ENCODE measurements at regions not wholly inside any gene's neighbourhood (a gene's known extent, or its start where the extent isn't known, plus 50 kb on each side); places are given as distances from the start of the nearest gene placed in this dataset.

- Mint-ChIP-seq H3K27me3 (ENCODE audit: low read depth) (peaks cover 9% of the 10 kb centered on the region), H3K4me3 (ENCODE audit: unreplicated experiment) (no peak overlapping the region), H3K36me3 (ENCODE audit: low read depth) (no peaks in the 10 kb centered on the region), H3K27ac (ENCODE audit: unreplicated experiment) (no peak overlapping the region), H3K4me1 (ENCODE audit: low read depth) (no peaks in the 10 kb centered on the region), H3K9me3 (ENCODE audit: low read depth) (peaks cover 3% of the 10 kb centered on the region)
- no peak for DNase-seq (ENCODE audit: low spot score)
- TF ChIP-seq CTCF (IDR thresholded peaks at IDR 0.05): no peak
Observed at GRCh38 chr1:213719462-213719861, 268.3 kb upstream of the PROX1 start.

GRCh38 chr1:213720032-213720431 is 267.7 kb upstream of the PROX1 start:
- Mint-ChIP-seq H3K9me3 (ENCODE audit: low read depth) (peaks cover 3% of the 10 kb centered on the region), H3K36me3 (ENCODE audit: low read depth) (no peaks in the 10 kb centered on the region), H3K4me3 (ENCODE audit: unreplicated experiment) (no peak overlapping the region), H3K4me1 (ENCODE audit: low read depth) (peaks cover 5% of the 10 kb centered on the region), H3K27me3 (ENCODE audit: low read depth) (peaks cover 9% of the 10 kb centered on the region), H3K27ac (ENCODE audit: unreplicated experiment) (no peak overlapping the region)
- no peak for TF ChIP-seq CTCF (IDR thresholded peaks at IDR 0.05)
- no peak for DNase-seq (ENCODE audit: low spot score)

- TF ChIP-seq CTCF (IDR thresholded peaks at IDR 0.05): no peak
- Mint-ChIP-seq H3K4me1 (ENCODE audit: low read depth) (peaks cover 13% of the 10 kb centered on the region), H3K27ac (ENCODE audit: unreplicated experiment) (no peak overlapping the region), H3K36me3 (ENCODE audit: low read depth) (no peaks in the 10 kb centered on the region), H3K4me3 (ENCODE audit: unreplicated experiment) (no peak overlapping the region), H3K27me3 (ENCODE audit: low read depth) (peaks cover 7% of the 10 kb centered on the region), H3K9me3 (ENCODE audit: low read depth) (peaks cover 3% of the 10 kb centered on the region)
- DNase-seq (ENCODE audit: low spot score): no peak
Observed at GRCh38 chr1:213723187-213723586, 264.6 kb upstream of the PROX1 start.

DNA sequence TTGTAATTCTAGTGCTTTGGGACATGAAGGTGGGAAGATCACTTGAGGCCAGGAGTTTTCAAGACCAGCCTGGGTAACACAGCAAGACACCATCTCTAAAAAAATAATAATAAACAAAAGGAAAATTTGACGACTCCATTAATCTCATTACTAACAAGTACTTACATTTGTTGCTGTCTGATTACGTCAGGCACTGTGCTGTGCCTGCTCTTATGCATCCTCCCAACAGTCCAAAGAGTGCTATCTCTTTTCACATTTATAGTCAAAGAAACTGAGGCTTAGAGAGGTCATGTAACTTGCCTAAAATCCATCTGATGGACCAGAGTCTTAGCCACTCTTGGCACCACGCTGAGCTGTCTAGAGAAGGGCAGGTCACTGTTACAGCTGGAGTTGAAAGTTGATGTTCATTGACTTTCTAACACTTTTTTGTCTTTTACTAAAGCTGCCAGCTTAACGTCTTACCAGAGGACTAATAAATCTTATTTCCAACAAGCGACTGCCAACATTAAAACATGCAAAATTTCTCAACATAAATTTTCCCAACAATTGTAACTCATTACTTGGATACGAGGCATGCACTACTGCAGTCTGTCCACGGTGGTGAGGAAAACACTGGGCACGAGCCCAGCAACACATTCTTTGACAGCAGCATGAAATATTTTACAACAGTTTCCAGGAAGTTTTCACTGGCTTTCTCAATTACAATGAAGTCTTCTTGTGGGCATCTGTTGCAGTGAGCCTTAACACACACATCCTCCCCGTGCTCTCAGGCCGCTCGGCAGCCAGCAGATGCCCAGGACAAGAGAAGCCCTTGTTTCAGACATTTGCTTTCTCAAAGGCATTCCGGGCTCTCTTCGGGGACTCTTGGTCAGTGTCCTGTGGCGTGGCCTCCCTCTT is 262.9 kb upstream of the PROX1 start:
- peaks cover 7% of the 10 kb centered on the region for H3K27me3 Mint-ChIP-seq (ENCODE audit: low read depth)
- TF ChIP-seq CTCF (IDR thresholded peaks at IDR 0.05): no peak
- no peak for DNase-seq (ENCODE audit: low spot score)
- peak overlapping the region; percentile 49 for H3K4me3 Mint-ChIP-seq (ENCODE audit: unreplicated experiment)
- peak overlapping the region; percentile 82 for H3K27ac Mint-ChIP-seq (ENCODE audit: unreplicated experiment)
- H3K36me3 Mint-ChIP-seq (ENCODE audit: low read depth): no peaks in the 10 kb centered on the region
- peaks cover 4% of the 10 kb centered on the region for H3K9me3 Mint-ChIP-seq (ENCODE audit: low read depth)
- peaks cover 13% of the 10 kb centered on the region for H3K4me1 Mint-ChIP-seq (ENCODE audit: low read depth)

GRCh38 chr1:213727853-213728592 is 259.8 kb upstream of the PROX1 start:
- TF ChIP-seq CTCF (IDR thresholded peaks at IDR 0.05): no peak
- H3K4me3 Mint-ChIP-seq (ENCODE audit: unreplicated experiment): no peak overlapping the region
- peaks cover 4% of the 10 kb centered on the region for H3K27me3 Mint-ChIP-seq (ENCODE audit: low read depth)
- H3K36me3 Mint-ChIP-seq (ENCODE audit: low read depth): no peaks in the 10 kb centered on the region
- no peak overlapping the region for H3K27ac Mint-ChIP-seq (ENCODE audit: unreplicated experiment)
- no peak for DNase-seq (ENCODE audit: low spot score)
- H3K9me3 Mint-ChIP-seq (ENCODE audit: low read depth): peaks cover 12% of the 10 kb centered on the region
- peaks cover 13% of the 10 kb centered on the region for H3K4me1 Mint-ChIP-seq (ENCODE audit: low read depth)
